ENCODE measurements at regions not wholly inside any gene's neighbourhood (a gene's known extent, or its start where the extent isn't known, plus 50 kb on each side); places are given as distances from the start of the nearest gene placed in this dataset.

DNA sequence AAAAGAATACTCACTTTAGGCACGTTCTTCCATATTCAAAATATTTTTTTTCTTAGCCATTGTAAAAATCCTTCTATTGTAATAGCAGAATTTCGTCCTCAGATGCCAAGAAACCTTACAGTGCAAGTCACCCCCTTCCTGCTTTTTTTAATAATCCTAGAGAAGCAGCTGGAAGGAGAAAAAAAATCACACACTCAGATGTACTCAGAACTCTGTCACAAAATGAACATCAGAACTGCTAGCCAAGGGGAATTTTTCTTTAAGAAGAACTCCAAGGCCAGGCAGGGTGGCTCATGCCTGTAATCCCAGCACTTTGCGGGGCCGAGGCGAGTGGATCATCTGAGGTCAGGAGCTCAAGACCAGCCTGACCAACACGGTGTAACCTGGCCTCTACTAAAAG, 127.3 kb upstream of the SPATS2L start:
- Histone ChIP-seq H3K9me3 (ENCODE audit: control insufficient read depth, insufficient read depth, low read depth, low read length) (no peaks in the 10 kb centered on the region), H3K9ac (ENCODE audit: insufficient read depth, low read length) (no peak overlapping the region), H3K27ac (ENCODE audit: insufficient read depth, low read length) (no peak overlapping the region), H3K4me3 (replicated peaks in 1 of 4; ENCODE audit: control extremely low read depth in 1 of 4, insufficient read depth in 1 of 4, low read depth in 3 of 4, low read length in 4 of 4) (no peak overlapping the region), H2AFZ (ENCODE audit: low read length) (no peak overlapping the region), H3K27me3 (ENCODE audit: control insufficient read depth, insufficient read depth, low read length) (peaks cover 5% of the 10 kb centered on the region), H3K4me2 (ENCODE audit: extremely low read depth, insufficient read depth, low read length) (no peak overlapping the region), H4K20me1 (ENCODE audit: control insufficient read depth, extremely low read depth, insufficient read depth, low read length) (no peaks in the 10 kb centered on the region), H3K36me3 (ENCODE audit: control insufficient read depth, insufficient read depth, low read length) (no peaks in the 10 kb centered on the region), H3K4me1 (ENCODE audit: control insufficient read depth, extremely low read depth, insufficient read depth, low read length) (no peaks in the 10 kb centered on the region), H3K79me2 (ENCODE audit: control insufficient read depth, insufficient read depth, low read length) (no peaks in the 10 kb centered on the region)
- DNase-seq (ENCODE audit: low read depth in 2 of 2) = no peak
- no peak for TF ChIP-seq EZH2 (IDR thresholded peaks at IDR 0.05; ENCODE audit: low read length, missing control alignments)
- TF ChIP-seq, protein P1, sequence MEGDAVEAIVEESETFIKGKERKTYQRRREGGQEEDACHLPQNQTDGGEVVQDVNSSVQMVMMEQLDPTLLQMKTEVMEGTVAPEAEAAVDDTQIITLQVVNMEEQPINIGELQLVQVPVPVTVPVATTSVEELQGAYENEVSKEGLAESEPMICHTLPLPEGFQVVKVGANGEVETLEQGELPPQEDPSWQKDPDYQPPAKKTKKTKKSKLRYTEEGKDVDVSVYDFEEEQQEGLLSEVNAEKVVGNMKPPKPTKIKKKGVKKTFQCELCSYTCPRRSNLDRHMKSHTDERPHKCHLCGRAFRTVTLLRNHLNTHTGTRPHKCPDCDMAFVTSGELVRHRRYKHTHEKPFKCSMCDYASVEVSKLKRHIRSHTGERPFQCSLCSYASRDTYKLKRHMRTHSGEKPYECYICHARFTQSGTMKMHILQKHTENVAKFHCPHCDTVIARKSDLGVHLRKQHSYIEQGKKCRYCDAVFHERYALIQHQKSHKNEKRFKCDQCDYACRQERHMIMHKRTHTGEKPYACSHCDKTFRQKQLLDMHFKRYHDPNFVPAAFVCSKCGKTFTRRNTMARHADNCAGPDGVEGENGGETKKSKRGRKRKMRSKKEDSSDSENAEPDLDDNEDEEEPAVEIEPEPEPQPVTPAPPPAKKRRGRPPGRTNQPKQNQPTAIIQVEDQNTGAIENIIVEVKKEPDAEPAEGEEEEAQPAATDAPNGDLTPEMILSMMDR (conservative IDR thresholded peaks at IDR 0.05 in 1 of 2, IDR thresholded peaks at IDR 0.05 in 1 of 2; ENCODE audit: low read depth in 1 of 2, low read length in 2 of 2) = no peak

DNA sequence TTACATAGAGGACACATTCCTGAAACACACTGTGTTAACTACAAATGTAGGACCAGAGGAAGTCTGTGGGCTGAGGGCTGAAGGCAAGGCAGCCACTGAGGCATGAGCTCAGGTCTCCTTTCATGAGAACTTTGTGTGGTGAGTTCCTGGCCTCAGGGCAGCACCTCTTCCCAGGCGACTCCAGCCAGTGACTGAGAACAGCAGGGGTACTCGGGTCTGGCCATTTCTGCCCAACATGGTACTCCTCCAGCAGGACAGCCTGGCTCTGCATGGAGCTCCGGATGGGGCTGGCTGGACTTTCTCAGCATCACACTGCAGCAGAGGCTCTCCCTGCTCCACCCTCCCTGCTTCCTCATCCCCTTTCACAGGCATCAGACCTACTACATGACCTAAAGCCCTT, 125.5 kb upstream of the SPATS2L start:
- H3K4me3 ChIP-seq (replicated peaks in 1 of 4; ENCODE audit: control extremely low read depth in 1 of 4, insufficient read depth in 1 of 4, low read depth in 3 of 4, low read length in 4 of 4) = no peak overlapping the region
- no peak for TF ChIP-seq EZH2 (IDR thresholded peaks at IDR 0.05; ENCODE audit: low read length, missing control alignments)
- TF ChIP-seq, protein P1 (conservative IDR thresholded peaks at IDR 0.05 in 1 of 2, IDR thresholded peaks at IDR 0.05 in 1 of 2; ENCODE audit: low read depth in 1 of 2, low read length in 2 of 2) = no peak
- no peak overlapping the region for H2AFZ ChIP-seq (ENCODE audit: low read length)
- peaks cover 5% of the 10 kb centered on the region for H3K27me3 ChIP-seq (ENCODE audit: control insufficient read depth, insufficient read depth, low read length)
- no peak overlapping the region for H3K27ac ChIP-seq (ENCODE audit: insufficient read depth, low read length)
- H3K36me3 ChIP-seq (ENCODE audit: control insufficient read depth, insufficient read depth, low read length) = no peaks in the 10 kb centered on the region
- no peak overlapping the region for H3K4me2 ChIP-seq (ENCODE audit: extremely low read depth, insufficient read depth, low read length)
- H3K9me3 ChIP-seq (ENCODE audit: control insufficient read depth, insufficient read depth, low read depth, low read length) = no peaks in the 10 kb centered on the region
- no peak overlapping the region for H3K9ac ChIP-seq (ENCODE audit: insufficient read depth, low read length)
- no peaks in the 10 kb centered on the region for H3K79me2 ChIP-seq (ENCODE audit: control insufficient read depth, insufficient read depth, low read length)
- no peak for DNase-seq (ENCODE audit: low read depth in 2 of 2)
- no peaks in the 10 kb centered on the region for H4K20me1 ChIP-seq (ENCODE audit: control insufficient read depth, extremely low read depth, insufficient read depth, low read length)
- H3K4me1 ChIP-seq (ENCODE audit: control insufficient read depth, extremely low read depth, insufficient read depth, low read length) = no peaks in the 10 kb centered on the region

DNA sequence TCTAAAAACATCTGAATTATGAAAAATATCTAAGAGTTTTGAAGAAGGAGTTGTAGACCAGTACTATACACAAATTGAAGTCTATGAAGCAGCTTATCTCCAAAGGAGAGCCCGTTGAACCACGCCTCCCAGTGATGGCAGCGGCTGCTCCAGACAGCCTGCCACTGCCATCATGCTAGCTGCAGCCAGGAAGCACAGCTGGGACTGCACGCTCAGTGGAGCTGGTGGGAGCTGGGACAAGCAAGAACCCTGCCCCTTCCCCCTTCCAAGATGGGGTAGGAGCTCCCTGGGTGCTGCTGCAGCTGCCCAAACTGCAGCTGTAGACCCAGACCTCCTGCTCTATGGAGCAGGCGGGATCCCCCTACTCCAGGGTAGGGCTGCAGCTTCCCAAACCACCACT, 124.7 kb upstream of the SPATS2L start:
- Histone ChIP-seq H3K9me3 (ENCODE audit: control insufficient read depth, insufficient read depth, low read depth, low read length) (no peaks in the 10 kb centered on the region), H3K27ac (ENCODE audit: insufficient read depth, low read length) (no peak overlapping the region), H3K9ac (ENCODE audit: insufficient read depth, low read length) (no peak overlapping the region), H3K4me2 (ENCODE audit: extremely low read depth, insufficient read depth, low read length) (no peak overlapping the region), H3K4me3 (replicated peaks in 1 of 4; ENCODE audit: control extremely low read depth in 1 of 4, insufficient read depth in 1 of 4, low read depth in 3 of 4, low read length in 4 of 4) (no peak overlapping the region), H4K20me1 (ENCODE audit: control insufficient read depth, extremely low read depth, insufficient read depth, low read length) (no peaks in the 10 kb centered on the region), H3K36me3 (ENCODE audit: control insufficient read depth, insufficient read depth, low read length) (no peaks in the 10 kb centered on the region), H2AFZ (ENCODE audit: low read length) (no peak overlapping the region), H3K4me1 (ENCODE audit: control insufficient read depth, extremely low read depth, insufficient read depth, low read length) (no peaks in the 10 kb centered on the region), H3K79me2 (ENCODE audit: control insufficient read depth, insufficient read depth, low read length) (no peaks in the 10 kb centered on the region), H3K27me3 (ENCODE audit: control insufficient read depth, insufficient read depth, low read length) (peaks cover 5% of the 10 kb centered on the region)
- TF ChIP-seq, protein P1 (conservative IDR thresholded peaks at IDR 0.05 in 1 of 2, IDR thresholded peaks at IDR 0.05 in 1 of 2; ENCODE audit: low read depth in 1 of 2, low read length in 2 of 2) = no peak
- no peak for TF ChIP-seq EZH2 (IDR thresholded peaks at IDR 0.05; ENCODE audit: low read length, missing control alignments)
- DNase-seq (ENCODE audit: low read depth in 2 of 2) = no peak

All from fibroblast of lung (primary cell).